SK-N-MC (cell line): ENCODE measurements at regions not wholly inside any gene's neighbourhood (a gene's known extent, or its start where the extent isn't known, plus 50 kb on each side); places are given as distances from the start of the nearest gene placed in this dataset.

Experiments used
- EZH2 ChIP-seq: fragments of 200-600 bp; sonication (generic); IDR thresholded peaks from one replicate; pipeline ENCODE4 v1.6.1; 2017; ENCODE audit warnings: antibody characterized with exemption
- FOXP2 ChIP-seq: optimal IDR thresholded peaks from 2 replicates; pipeline ENCODE3; 2011; ENCODE audit warnings: mild to moderate bottlenecking, moderate library complexity; ENCODE audit not compliant: insufficient read depth; ENCODE audit errors: extremely low read length, control extremely low read depth
- POLR2AphosphoS5 ChIP-seq: IDR thresholded peaks from 2 replicates; pipeline ENCODE4 v1.6.1; 2012; ENCODE audit warnings: mild to moderate bottlenecking, low read depth, low read length, borderline replicate concordance

- TF ChIP-seq EZH2 (no peak), POLR2AphosphoS5 (no peak), FOXP2 (no peak)
Observed at GRCh38 chr16:73614131-73614530, 566.2 kb upstream of the ZFHX3 start.
